ENCODE measurements at regions not wholly inside any gene's neighbourhood (a gene's known extent, or its start where the extent isn't known, plus 50 kb on each side); places are given as distances from the start of the nearest gene placed in this dataset.
"Not testable (repeated sequence)": the region's sequence is repeated elsewhere in the genome, so short reads cannot be mapped to it uniquely, and the experiment has no call there.

GRCh38 chr2:22020091-22020742, 896.4 kb downstream of the TDRD15 start:
- DNase-seq = no peak

DNA sequence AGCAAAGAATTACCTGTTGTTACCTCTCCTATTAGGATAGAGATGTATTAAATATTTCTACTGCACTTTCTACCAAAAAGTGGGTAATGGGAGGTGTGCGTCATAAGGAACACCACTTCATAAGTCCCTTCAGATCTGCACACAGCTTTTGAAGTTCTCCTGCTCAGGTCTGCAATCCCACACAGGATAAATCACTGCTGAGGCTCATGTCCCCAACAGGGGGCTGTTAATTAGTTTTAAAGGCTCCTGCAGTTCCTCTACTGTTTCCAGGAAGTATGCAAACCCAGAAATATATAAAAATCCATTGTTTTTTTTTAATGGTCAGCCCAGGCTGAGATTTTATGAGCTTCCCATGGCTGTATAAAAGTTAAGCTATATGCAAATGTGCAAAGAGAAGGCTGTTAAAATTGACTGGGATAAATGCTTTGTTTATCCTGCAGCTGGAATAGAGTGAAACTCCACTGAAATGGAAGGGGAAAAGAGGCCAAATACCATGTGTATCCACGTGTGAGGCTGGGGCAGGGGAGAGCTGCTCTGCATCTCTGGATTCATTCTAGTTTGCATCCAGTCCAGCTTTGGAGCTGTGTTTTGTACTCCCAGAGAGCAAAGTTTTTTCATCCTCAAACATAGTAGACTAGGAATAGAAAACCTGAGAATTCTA, 903.7 kb downstream of the TDRD15 start:
- no peak for DNase-seq

GRCh38 chr2:22035361-22035830, 911.6 kb downstream of the TDRD15 start:
- no peak for DNase-seq

- DNase-seq = no peak
Measured at GRCh38 chr2:22037274-22037673, 913.5 kb downstream of the TDRD15 start.

DNA sequence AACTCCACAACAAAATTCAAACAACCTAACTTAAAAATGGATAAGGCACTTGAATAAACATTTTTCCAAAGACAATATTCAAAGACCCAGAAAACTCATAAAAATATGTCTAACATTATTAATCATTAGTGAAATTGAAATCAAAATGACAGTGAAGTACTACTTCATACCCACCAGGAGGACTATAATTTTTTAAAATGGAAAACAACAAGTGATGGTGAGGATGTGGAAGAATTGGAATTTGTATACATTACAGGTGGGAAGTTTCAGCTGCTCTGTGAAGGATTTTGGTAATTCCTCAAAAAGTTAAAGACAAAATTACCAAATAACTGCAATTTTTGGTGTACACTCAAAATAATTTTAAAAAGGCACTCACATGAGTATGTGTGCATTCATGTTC, 920.0 kb downstream of the TDRD15 start:
- no peak for DNase-seq

- DNase-seq = no peak
Measured at GRCh38 chr2:22055784-22056620, 932.2 kb downstream of the TDRD15 start.

GRCh38 chr2:22056621-22057132, 932.9 kb downstream of the TDRD15 start:
- DNase-seq = no peak

DNA sequence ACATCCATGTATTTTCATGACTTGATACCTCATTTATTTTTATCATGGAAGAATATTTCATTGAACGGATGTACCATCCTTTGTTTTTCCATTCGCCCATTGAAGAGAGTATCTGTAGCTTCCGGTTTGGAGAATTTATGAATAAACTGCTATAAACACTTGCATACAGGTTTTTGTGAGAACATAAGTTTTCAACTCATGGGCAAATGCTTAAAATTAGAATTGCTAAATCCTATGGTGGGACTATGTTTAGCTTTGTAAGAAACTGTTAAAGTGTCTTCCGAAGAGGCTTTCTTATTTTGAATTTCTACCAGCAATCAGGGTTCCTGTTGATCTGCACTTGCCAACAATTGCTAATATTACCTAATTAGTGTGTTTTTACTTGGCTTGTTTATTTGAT, 938.9 kb downstream of the TDRD15 start:
- no peak for DNase-seq

DNA sequence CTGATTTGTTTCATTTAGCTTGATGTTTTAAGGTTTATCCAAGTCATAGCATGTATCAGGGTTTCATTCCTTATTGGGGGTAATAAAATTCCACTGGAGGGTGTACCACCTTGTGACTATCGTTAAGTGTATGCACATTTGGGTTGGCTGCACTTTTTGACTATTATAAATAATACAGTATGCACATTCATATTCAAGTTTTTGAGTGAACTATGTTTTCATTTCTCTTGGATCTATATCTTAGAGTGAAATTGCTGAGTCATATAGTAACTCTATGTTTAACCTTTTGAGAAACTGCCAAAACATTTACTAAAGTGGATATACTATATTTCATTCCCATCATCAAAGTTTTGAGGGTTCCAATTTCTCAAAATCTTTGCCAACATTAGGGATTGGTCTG, 952.7 kb downstream of the TDRD15 start:
- DNase-seq = no peak

DNA sequence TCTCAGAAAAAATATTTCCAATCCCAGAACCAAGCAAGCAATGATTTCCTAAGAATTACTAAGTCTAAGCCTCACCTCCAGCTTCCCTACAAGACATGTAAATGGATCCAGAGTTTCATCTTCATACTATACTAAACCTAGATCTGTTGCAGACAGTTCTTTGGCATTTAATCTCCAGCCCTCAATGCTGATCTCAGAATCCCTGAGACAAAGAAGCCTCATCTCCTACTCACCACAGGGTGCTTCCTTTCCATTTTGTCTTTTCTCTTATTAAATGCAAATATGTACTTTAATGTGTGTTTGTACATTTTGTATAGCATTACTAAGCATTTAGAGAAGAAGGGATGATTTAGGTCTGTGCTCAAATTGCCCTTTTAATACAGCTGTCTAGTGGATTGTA, 954.9 kb downstream of the TDRD15 start:
- no peak for DNase-seq

DNA sequence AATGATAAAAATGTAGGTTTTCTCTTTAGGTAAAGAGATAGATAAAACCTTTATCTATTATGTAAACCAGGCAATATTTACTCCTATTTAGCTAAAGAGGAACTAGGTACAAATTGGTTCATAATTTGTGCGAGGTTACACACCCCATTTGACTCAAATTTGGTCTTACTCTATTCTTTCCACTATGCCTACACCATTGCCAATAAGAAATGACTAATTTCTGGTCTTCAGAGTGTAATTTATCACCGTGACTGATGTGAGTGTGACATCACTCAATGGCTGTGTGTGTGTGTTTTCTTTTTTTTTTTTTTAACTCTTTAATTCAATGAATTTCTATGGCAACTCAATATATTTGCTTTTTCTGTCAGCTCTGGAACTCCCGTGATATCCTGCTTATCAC, 955.8 kb downstream of the TDRD15 start:
- no peak for DNase-seq

DNA sequence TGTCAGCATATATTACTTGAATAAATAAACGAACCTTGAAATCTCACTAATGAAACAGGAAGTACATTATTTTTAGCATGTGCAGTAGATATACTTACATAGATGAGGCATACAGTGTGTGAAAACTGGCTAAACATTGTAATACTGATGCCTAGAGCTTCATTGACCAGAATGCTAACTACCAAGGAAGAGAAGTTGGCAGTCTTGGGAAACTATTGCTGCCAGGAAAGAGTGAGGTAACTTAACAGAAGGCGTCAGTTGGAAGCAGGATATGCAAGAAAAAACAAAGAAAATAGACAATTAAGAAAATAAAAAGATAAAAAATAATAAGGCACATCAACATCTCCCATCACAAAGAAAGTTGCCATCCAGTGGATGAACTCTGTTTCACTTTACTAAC, 963.0 kb downstream of the TDRD15 start:
- no peak for DNase-seq

- not testable (repeated sequence) for DNase-seq
Measured at GRCh38 chr2:22103617-22104016, 979.8 kb downstream of the TDRD15 start.

- DNase-seq = no peak
Measured at GRCh38 chr2:22110244-22110651, 986.5 kb downstream of the TDRD15 start.

DNA sequence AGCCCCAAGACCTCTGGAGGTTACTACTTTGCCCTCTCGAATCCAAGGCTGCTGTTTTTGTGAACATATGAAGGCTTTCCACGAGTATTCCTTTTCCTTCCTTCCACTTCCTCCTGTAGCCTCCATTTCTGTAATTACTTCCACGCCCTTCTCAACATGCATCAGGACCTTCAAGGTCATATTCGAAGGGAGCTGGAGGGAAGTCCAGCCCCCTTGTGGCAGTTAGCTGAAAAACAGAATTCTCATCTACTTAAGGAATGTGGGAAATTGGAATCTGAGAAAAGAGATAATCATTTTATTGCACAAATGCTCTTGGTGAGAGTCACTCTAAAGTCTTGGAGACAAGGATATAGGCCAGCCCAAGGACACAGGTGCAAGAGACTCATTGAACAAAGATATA, 1000.2 kb downstream of the TDRD15 start:
- DNase-seq = no peak

DNA sequence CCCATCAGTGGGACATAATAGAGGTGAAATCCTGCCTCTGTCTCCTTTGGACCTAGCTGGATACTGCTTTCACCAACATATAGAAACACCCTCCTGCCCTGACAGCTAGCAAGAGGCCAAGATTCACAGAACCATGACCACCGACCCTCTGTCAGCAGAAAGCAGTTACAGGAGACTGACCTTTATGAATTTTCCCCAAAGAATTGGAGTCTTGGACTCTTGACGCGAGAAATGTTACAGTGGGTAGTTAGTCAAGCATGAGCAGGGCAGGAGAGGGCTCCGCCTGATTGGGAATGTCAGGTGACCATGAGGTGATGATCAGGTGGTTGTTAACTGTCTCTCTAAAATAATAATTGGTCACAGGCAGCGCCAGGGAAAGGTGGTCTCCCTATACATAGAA, 1002.3 kb downstream of the TDRD15 start:
- no peak for DNase-seq

DNA sequence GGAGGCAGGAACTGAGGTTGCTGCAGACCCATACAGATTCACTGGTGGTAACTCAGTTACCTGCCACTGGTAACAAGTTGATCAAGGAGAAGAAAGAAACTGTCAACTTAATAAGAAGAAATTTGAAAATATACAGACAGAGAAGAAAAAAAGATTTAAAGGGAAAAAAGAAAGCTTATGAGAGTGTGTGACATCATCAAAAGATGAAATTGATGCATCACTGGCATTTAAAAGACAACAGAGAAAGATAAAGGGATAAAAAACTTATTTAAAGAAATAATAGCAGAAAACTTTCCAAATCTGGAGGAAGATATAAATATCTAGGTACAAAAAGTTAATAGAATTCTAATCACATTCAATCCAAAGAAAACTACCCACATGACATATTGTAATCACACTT, 1003.2 kb downstream of the TDRD15 start:
- DNase-seq = no peak

DNA sequence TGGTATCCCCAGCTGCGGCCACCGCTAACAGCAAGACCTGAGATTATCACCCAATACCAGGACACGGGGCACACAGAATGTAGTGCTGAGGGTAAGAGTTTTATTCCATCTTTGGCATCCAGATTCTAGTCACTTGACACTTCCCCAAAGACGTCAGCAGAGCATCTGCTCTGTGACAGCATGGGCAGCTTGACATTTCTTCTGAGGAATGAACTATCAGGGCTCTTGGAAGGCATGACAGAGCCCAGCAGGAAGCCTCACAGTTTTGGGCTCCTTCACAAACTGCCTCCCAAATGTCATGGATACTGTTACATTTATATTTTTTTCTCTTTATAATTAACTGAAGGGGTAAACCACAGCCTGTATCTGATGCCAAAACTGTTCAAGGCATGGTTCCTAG, 1010.7 kb downstream of the TDRD15 start:
- DNase-seq = no peak

DNA sequence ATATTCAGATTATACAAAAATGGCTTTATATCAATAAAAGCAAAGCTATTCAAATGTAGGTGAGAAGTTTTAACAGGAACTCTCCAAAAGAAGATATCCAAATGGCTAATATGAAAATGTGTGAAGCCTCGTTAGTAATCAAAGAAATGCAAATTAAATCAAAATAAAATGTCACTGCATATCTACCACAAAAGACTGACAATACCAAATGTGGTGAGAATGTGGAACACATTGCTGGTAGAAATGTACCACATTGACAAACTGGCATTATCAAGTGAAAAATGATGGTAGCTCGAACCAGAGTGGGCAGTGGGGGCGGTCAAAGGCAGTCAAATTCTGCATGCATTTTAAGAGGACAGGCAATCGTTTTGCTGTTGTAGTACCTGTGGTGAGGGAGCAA, 1012.7 kb downstream of the TDRD15 start:
- no peak for DNase-seq

GRCh38 chr2:22143840-22144239, 1020.1 kb downstream of the TDRD15 start:
- no peak for DNase-seq

DNA sequence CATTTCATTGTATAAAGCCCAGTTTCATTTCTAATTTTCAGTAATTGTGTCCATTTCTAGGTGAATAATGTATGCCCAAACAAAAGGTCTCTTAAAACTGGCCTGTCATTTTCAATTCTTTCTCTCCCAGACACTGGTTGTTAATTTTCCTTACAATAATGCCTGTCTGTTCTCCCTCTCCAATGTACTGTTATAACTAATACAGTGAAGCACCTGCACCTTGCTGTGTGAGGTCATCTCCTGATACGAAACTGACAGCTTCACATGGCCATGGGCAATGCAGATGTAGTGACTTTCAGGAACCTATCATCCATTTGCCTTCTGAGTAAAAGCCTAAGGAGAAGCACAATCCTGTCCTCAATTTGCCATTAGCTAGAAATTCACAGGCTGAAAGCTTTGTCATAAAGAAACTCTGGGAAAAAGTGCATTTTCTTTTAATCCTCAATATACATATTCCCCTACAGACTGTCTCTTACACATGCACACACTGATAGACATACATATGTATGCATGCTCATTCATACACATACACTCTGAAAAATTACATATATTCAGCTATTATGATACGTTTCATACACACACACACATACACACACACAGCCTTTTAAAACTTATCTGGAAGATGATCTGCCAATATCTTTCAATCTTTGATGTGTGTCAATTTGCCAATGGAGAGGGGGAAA, 1030.3 kb downstream of the TDRD15 start:
- no peak for DNase-seq

DNA sequence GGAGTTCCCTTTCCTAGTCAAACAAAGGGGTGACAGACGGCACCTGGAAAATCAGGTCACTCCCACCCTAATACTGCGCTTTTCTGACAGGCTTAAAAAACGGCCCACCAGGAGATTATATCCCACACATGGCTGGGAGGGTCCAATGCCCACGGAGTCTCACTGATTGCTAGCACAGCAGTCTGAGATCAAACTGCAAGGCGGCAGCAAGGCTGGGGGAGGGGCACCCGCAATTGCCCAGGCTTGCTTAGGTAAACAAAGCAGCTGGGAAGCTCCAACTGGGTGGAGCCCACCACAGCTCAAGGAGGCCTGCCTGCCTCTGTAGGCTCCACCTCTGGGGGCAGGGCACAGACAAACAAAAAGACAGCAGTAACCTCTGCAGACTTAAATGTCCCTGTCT, 1032.9 kb downstream of the TDRD15 start:
- DNase-seq = not testable (repeated sequence)

- DNase-seq = no peak
Measured at GRCh38 chr2:22167256-22167655, 1043.5 kb downstream of the TDRD15 start.
